SHP77 (cell line): ENCODE measurements at regions not wholly inside any gene's neighbourhood (a gene's known extent, or its start where the extent isn't known, plus 50 kb on each side); places are given as distances from the start of the nearest gene placed in this dataset.
"Not testable (repeated sequence)": the region's sequence is repeated elsewhere in the genome, so short reads cannot be mapped to it uniquely, and the experiment has no call there.

Experiments used
- DNase-seq, 2 experiments: peaks; one replicate each; lab custom pipeline; 2025; lab: John Stamatoyannopoulos, UW

DNA sequence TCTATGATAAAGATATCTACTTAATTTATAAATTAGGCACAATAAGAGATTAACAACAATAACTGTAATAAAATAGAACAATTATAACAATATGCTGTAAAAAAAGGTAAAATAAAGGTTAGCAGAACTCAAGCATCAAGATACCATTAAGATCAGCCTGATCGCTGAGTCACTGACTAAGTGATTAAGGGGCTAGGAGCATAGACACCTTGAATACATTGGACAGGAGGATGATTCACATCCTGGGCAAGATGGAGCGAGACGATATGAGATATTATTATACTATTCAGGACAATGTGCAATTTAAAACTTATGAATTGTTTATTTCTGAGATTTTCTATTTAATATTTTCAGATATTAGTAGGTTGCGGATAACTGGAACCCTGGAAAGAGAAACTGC, 1277.8 kb upstream of the ZEB2 start:
- DNase-seq, result no peak

DNA sequence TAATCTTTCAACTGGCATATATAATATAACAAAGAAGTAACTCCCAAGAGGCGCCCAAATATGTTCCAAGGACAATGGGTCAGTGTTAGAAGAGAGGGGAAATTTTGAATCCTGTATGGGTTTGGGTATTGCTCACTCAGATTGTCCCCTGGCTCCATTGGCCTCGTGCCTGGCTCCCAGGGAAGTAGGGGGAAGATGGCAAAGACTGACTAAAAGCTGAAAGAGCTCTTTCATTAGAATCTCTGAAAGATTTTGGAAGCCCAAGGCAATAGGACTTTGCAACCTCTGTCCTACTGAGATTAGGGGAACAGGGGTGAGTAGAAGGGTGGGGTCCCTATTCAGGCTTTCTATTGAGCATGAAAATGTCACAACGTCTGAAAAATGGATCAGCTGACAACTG, 1272.8 kb upstream of the ZEB2 start:
- DNase-seq, result no peak

DNA sequence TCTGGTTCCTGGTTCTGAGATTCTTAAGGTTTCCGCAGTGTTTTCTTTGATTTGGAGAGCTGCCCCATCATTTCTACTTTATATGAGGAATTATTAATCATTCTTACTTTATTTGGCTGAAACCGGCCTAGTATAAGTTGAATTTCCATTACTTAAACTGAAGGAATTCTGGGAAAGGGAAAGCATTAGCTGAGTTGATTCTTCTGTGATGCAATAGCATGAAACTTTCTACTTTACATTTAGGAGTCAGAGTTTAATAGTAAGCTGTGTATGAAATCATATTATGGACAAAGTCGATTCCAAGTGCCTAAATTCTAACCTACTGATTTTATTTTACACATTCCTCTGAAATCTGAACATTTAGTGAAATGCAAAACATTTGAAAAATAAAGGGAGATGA, 1269.7 kb upstream of the ZEB2 start:
- no peak for DNase-seq

DNA sequence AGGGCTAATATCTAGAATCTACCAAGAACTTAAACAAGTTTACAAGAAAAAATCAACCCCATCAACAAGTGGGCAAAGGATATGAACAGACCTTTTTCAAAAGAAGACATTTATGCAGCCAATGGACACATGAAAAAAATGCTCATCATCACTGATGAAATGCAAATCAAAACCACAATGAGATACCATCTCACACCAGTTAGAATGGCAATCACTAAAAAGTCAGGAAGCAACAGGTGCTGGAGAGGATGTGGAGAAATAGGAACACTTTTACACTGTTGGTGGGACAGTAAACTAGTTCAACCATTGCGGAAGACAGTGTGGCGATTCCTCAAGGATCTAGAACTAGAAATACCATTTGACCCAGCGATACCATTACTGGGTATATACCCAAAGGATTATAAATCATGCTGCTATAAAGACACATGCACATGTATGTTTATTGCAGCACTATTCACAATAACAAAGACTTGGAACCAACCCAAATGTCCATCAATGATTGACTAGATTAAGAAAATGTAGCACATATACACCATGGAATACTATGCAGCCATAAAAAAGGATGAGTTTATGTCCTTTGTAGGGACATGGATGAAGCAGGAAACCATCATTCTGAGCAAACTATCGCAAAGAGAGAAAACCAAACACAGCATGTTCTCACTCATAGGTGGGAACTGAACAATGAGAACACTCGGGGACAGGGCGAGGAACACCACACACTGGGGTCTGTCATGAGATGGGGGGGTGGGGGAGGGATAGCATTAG, 1267.9 kb upstream of the ZEB2 start:
- DNase-seq, result not testable (repeated sequence)

DNA sequence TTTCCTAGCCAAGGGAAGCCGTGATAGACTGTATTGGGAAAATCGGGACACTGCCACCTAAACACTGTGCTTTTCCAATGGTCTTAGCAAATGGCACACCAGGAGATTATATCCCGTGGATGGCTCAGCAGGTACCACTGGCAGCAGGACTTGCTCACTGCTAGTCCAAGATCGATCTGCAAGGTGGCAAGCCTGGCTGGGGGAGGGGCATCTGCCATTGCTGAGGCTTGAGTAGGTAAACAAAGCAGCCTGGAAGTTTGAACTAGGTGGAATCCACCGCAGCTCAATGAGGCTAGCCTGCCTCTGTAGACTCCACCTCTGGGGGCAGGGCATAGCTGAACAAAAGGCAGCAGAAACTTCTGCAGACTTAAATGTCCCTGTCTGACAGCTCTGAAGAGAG, 1262.7 kb upstream of the ZEB2 start:
- not testable (repeated sequence) for DNase-seq

DNA sequence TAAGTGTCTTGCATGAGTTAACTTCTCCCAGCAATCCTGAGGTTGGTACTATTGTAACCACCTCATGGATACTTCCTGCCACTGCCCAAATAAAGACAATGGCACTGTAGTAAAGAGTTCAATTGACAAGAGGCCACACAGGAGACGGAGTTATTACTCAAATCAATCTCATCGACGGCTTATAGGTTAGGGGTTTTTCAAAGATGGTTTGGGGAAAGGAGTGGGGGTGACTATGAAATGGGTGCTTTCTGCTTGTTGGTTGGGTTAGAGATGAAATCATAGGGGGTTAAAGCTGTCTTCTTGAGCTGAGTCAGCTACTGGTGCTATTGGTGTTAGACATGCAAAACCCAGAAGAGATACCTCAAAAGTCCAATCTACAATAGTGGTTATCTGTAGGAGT, 1258.0 kb upstream of the ZEB2 start:
- DNase-seq, result no peak

DNA sequence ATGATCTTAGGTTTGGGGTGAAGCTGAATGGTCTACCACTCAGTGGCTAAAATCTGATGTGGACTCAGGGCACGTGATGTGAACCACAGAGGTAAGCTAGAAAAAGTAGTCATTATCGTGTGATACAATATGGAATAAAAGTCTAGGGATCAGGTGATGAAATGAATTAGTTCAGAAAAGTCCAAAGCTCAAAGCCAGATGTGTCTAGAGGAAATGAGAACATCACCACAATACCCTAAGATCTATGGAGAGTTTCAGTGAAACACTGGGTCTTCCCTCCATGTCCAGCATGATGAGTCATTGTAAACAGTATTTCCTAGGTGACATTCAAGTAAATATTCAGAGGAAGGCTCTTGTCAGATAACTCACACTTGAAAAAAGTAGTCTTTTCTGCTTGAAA, 1257.4 kb upstream of the ZEB2 start:
- no peak for DNase-seq

DNA sequence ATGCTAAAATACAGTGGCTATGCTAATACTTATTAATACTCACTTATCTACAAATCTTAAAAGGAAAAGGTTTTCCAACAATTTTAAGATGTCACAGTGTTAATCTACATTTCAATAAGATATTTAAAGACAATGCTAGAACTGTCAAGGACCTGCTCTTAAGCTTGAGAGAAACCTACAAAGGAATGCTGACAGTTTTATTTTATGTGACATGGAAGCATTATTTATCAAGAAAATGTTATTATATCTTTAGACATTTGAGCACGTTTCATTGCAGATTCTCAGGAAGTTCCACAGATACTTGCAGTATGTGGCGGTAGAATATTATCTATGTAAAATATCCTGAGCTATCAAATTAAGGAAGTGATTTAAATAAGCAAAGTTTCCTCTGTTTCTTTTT, 1255.7 kb upstream of the ZEB2 start:
- no peak for DNase-seq

DNA sequence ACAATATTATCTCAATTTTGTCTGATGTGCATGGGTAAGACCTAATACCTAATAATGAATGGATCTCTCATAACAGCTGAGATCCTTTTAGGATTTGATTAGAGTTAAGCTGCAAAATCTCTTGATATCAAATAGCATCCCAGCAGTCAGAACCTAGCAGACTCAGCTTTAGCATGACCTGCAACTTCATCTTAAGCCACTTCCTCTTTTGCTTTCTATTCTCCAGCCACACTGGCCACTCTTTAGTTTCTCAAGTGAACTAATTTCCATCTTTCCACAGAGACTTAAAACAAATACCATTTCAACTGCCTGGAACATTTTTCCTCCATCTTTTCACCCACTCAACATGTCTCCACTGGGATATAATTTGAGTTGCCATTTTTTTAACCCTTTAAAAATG, 1251.6 kb upstream of the ZEB2 start:
- no peak for DNase-seq

DNA sequence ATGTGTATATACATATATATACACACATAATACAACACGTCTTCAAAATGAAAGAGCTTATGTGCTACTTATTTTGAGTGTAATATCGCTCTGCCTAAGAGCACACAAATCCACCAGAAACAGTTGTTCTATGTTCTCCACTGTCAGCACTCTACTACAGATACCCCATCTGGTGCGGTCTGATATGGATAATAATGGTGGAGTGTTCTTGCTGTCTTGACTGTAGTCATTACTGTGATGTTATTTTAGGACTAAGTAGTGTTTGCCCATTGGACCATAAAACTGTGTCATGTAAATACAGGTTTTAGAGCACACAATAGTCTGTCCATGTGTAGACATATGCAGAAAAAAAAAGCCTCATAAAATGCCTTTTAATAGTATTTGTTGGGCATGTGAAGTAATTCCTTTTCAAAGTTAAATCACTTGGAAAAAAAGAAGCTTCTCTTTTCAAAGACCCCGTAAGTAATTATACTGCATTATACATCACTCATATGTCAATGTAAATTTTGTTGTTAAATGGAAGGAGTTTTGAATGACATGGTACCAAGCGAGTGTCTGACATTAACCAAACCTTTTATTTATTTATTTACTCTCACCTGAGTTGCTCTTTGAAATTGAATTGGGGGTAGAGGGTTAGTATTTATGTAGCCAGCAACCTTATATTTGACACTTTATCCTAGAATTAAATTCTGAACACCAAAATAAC, 1249.2 kb upstream of the ZEB2 start:
- DNase-seq, result peak; percentile 33 to 41

DNA sequence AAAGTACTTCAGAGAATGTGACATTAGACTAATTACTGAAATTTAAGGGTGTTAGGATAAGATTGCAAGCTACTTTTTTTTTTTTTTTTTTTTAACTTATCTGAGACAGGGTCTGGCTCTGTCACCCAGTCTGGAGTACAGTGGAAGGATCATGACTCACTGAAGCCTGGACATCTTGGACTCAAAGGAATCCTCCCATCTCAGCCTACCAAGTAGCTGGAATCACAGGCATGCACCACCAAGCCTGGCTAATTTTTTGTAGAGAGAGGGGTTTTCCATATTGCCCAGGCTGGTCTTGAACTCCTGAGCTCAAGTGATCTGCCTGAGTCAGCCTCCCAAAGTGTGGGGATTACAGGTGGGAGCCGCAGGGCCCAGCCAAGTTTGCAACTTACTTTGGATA, 1246.0 kb upstream of the ZEB2 start:
- no peak for DNase-seq

DNA sequence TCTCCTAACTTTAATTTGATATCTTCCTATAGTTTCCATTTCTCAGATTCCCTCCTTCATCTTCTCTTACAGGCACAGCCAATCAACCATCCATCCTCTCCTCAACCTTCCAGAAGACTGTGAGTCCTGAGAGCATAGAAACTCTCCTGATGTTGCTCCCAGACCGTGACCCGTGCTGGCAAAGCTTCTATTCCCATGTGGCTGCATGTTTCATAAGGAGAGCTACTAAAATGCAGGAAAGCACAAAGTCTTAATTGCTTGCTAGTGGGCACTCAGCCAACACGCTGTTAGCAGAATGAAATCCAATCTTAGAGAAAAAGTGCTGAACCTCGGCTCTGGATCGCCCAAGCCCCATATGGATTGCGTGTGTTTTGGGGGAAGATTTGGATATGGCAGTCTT, 1244.7 kb upstream of the ZEB2 start:
- peak in 1 of 2 experiments; percentile 24 for DNase-seq

DNA sequence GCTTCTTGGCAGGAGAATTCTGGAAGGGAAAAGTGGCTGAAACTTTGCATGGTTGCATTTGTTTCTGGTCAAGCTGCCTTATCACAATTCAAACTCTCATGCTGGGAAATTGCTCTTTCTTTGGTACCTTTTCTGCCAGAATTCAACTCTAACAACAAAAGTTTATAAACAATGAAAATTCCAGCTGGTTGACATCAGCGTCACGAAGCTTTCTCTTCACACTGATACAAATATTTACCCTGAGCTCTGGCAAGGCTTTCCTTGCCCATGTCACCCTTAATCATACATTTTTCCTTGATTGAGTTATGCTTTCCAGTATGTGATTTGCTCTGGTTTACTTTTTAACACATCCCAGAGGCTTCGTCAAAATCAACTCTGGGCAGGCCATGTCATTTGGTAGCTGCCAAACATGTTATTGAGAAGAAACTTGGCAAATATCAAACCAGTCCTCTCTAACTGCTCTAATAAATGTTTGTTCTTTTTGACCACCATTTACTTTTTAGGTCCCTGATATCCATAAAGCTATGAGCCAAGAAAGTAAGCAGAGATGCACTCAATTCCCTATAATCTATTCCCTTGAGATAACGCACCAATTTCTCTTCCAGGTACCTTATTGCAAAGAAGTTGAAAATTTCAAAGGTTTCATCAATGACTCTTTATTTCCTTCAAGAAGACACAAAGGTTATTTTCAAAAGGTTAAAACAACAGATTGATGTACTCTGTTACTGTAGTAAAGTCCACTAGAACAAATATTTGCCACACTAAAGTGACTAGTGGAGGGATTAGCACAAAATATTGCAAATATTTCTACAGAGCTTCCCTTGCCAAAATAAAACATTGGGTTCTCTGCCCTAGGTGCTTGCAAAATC, 1241.1 kb upstream of the ZEB2 start:
- no peak for DNase-seq

DNA sequence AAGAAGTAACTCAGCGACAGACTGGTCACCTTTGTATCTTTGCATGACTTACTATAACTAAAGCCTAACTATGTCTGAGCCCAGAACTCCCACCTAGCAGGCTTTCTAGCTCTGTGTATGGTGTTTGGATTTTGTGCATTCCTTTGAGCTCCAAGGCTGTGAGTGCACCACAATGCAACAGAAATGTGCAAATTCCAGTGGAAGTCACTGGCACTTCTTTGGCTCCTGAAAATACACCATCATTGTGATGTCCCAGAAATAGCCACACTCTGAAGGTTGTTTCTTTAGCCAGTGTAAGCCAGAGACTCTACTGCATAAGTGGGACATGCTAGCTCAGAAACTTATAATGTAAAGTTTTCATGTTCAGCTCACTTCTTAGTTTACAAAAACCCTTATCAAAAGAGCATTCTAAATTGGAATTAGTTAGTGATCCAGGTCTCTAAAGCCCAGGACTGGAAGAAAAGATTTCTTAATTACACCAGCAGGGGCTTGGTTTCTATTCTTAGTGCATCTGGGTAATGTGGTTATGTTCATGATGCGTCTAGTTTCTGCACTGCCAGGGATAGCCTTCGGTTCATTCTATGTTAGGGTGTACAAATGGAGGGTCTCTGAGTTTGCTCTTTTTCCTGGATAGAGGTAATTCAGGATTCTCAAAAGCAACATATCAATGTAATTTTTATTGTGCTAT, 1239.5 kb upstream of the ZEB2 start:
- DNase-seq, result no peak

DNA sequence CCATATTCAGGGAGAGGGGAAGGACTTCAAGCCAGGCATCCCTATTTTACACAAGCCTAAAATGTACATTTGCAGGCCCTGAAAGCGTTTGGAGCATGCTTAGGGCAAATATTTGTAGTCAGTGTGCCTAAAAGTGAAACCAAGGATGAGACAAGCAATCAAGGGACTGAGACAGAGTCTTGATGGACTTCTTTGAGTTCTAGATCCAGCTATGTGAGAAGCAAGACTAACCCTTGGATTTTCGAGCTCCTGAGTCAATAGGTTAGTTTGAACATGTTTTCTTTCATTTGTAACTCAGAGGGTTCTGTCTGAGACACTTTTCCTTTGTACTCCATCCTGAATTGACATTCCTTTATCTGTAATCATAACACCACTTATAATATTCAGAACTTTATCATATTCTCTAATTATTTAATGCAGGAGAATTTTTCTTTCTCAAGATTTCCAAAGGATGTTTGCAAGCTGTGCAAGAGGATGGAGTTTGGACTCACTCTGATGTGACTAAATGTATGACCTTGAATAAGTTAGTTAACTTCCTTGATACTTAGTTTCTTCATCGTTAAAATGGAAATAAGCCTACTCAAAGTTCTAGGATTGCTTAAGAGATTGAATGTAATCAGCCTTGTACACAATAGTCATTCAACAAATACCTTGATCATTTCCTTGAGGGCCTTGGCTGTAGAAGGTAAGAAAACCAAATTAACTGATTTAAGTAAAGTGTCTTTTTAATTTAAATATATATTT, 1237.8 kb upstream of the ZEB2 start:
- no peak for DNase-seq

DNA sequence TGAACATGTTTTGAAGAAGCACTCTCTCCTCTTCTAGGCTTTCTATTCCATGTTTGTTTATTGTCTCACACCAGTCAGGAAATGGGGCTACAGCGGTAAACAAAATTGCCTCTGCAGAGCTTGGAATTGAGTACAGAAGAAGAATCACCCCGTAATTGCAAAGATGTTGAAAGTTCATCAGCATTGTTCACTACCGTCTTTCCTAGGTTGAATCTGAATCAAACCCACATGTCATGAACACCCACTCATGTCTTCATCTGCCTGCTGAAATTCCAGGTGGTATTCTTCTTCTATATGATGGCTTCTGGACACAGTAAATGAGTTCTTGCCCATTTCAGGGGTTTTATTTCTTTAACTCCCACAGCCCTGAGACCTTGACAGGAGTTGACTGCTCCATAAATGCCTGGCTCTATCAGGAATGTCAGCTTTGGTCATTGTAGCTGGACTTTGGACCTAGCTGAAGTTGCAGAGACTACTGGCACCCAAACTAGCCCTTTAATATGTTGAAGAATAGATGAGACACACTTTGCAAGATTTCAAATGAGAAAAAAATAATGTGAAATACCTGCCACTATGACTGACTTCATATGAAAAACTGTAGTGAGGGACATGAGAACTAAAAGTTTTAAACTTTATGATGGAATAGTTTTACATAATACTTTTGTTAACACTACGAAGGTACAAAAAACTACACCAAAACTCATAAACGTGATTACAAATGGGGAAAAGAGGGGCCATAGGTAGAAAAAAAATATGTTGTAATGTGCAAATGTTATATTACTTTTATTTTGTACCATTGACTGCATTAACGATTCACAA, 1235.3 kb upstream of the ZEB2 start:
- DNase-seq, result no peak

DNA sequence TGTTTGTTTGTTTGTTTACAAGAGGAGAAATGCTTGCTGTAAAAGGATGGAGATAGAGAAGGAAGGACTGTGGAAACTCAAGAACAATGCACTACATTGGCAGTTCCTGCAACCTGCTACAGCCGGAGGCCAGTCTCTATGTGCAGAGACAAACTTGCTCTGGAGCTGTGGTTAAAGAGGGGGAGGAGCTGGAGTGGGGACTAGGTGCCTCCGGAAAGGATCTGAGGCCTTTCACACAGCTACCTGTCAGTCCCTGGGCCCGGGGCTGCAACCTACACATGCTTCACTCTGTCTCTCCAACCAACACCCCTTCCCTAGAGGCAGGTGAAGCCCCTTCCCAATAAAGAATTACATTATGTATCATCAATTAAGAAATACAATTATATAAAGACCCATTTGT, 1234.0 kb upstream of the ZEB2 start:
- DNase-seq, result no peak

DNA sequence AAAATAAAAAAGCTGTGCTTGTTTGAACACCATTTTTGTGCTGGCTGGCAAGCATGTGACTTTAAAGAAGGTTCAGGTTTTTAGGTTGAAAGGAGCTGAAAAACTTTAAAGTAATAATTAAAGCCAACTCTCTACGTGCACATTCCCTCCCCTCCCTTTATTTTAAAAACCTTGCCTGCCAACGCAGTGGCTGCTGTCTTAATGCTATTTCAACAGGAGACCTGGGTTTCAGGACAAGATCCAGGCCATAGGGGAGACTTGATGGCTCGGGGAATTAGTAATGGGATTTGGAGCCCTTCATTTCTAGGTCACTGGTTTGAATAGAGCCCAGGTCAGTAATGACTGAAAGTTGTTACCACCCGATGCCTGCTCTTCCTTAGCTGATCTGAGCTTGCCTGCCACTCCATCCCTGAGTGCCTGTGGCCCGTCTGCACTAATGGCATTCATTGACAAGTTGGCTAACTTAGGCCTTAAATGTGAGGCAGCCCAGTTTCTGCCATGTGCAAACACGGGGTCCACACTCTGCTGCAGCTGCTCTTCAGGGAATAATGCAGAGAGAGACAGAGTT, 1233.2 kb upstream of the ZEB2 start:
- DNase-seq, result no peak

DNA sequence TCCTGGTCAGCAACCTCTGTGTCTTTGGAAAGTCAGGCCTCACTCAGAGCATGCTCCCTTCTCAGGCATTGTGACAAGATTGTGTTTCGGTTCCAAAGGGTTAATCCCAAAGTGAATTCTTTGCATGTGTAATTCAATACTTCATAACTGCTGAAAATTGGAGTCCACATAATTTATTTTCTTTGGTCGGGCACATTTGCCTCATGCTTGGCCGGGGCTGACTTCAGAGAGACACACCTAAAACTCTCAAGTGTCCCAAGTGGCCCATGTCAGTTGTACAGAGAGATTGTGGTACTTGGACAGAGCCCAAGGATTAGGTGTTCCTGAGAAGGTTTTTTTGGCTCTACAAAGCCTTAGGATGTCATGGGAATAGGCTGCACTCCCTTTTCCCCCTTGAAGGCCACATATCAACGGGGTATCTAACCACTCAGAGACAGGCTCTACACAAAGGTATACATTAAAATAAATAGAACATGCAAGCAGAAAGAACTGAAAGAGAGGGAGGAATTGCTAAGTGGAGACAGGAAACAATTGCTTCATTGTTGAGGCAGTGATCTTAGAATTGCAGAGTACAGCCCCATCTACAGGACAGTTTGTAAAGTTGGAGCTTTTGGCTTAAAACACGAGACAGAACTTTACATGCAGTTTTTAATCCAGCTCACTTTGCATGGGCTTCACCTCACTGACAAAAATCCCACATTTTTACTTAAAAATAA, 1232.3 kb upstream of the ZEB2 start:
- peak in 1 of 2 experiments; percentile 15 for DNase-seq

DNA sequence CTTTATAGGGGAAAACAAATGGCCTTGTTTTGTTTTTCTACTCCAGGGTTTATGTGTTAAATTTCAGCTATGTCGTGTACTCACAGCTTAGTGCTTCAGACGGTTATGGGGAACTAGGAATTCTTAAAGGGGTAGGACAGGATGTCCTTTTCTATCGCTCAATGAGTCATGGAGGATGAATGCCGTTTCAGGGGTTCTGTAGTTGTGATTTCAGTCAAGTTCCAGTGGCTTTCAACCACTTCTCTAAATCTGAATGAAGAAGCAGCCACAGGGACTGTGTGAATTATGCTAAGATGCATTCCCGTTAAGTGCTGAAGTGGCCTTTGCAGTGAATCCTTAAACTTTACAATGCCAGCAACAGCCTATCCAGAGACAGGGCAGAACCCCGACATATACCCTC, 1231.7 kb upstream of the ZEB2 start:
- DNase-seq, result no peak
